ENCODE measurements at regions not wholly inside any gene's neighbourhood (a gene's known extent, or its start where the extent isn't known, plus 50 kb on each side); places are given as distances from the start of the nearest gene placed in this dataset.

DNA sequence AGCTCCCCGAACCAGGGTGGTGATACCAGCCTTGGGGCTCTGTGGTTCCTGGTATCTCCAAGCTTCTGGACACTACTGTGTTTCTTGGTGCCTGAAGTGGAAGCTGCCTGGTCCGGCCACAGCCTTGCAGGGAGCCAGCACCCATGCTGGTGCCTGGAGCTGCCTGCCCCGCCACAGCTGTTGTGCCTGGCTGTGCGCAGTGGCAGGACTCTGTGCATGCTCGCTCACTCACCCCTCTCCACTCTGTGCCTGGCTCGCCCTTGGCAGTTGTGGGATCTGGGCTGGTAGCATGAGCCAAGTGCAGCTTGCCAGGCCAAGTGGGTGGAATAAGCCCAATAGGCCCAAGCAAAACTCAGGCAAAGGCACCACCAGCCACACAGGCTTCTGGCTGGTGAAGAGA is 1225.3 kb downstream of the SLITRK5 start:
- Histone ChIP-seq H4K20me1 (ENCODE audit: insufficient read depth, low read length) (no peaks in the 10 kb centered on the region), H3K9me3 (ENCODE audit: insufficient read depth, low read length) (no peaks in the 10 kb centered on the region), H3K79me2 (ENCODE audit: low read length) (no peaks in the 10 kb centered on the region), H3K27ac (ENCODE audit: low read length) (no peak overlapping the region), H2AFZ (ENCODE audit: low read depth, low read length) (no peak overlapping the region; the same call in 1 of the 2 replicates), H3K4me3 (ENCODE audit: low read length) (no peak overlapping the region), H3K4me1 (ENCODE audit: low read length) (no peaks in the 10 kb centered on the region), H3K9ac (ENCODE audit: low read length) (no peak overlapping the region), H3K36me3 (replicated peaks; ENCODE audit: low read depth, low read length) (no peaks in the 10 kb centered on the region), H3K27me3 (ENCODE audit: low read depth, low read length) (no peaks in the 10 kb centered on the region), H3K4me2 (ENCODE audit: low read length) (no peak overlapping the region)
- TF ChIP-seq EZH2phosphoT487 (IDR thresholded peaks at IDR 0.05; ENCODE audit: low read depth) = no peak
- TF ChIP-seq, protein P1, sequence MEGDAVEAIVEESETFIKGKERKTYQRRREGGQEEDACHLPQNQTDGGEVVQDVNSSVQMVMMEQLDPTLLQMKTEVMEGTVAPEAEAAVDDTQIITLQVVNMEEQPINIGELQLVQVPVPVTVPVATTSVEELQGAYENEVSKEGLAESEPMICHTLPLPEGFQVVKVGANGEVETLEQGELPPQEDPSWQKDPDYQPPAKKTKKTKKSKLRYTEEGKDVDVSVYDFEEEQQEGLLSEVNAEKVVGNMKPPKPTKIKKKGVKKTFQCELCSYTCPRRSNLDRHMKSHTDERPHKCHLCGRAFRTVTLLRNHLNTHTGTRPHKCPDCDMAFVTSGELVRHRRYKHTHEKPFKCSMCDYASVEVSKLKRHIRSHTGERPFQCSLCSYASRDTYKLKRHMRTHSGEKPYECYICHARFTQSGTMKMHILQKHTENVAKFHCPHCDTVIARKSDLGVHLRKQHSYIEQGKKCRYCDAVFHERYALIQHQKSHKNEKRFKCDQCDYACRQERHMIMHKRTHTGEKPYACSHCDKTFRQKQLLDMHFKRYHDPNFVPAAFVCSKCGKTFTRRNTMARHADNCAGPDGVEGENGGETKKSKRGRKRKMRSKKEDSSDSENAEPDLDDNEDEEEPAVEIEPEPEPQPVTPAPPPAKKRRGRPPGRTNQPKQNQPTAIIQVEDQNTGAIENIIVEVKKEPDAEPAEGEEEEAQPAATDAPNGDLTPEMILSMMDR (IDR thresholded peaks at IDR 0.05; ENCODE audit: low read depth, low read length) = no peak

DNA sequence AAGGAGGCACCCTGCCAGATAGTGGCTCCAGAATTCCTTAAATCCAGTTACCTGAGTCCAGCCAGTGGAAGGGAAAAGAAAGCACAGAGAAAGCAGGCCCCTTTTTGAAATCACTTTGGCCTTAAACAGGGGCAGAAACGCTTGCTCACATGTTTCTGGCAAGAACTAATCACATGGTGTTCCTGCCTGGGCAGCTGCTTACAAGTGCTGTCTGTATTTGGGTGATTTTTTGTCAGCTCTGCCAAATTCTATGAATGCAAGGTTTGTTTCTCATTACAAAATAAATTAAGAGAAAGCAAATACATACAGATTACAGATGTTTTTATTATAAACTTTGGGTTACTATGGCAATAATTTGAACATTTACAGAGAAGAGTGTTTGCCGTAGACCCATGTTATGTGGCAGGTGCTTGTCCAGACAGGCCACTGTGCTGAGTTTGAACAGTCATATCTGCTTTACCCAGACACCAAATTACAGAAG is 1237.8 kb downstream of the SLITRK5 start:
- Histone ChIP-seq H3K4me1 (ENCODE audit: low read length) (peaks cover 13% of the 10 kb centered on the region), H3K9ac (ENCODE audit: low read length) (no peak overlapping the region), H2AFZ (ENCODE audit: low read depth, low read length) (peak overlapping the region; percentile 52), H3K4me2 (ENCODE audit: low read length) (peak overlapping the region; percentile 21), H3K9me3 (ENCODE audit: insufficient read depth, low read length) (no peaks in the 10 kb centered on the region), H3K79me2 (ENCODE audit: low read length) (no peaks in the 10 kb centered on the region), H4K20me1 (ENCODE audit: insufficient read depth, low read length) (no peaks in the 10 kb centered on the region), H3K36me3 (replicated peaks; ENCODE audit: low read depth, low read length) (no peaks in the 10 kb centered on the region), H3K4me3 (ENCODE audit: low read length) (no peak overlapping the region), H3K27me3 (ENCODE audit: low read depth, low read length) (no peaks in the 10 kb centered on the region), H3K27ac (ENCODE audit: low read length) (peak overlapping the region; percentile 39)
- TF ChIP-seq EZH2phosphoT487 (IDR thresholded peaks at IDR 0.05; ENCODE audit: low read depth) = no peak
- TF ChIP-seq, protein P1 (IDR thresholded peaks at IDR 0.05; ENCODE audit: low read depth, low read length) = no peak

DNA sequence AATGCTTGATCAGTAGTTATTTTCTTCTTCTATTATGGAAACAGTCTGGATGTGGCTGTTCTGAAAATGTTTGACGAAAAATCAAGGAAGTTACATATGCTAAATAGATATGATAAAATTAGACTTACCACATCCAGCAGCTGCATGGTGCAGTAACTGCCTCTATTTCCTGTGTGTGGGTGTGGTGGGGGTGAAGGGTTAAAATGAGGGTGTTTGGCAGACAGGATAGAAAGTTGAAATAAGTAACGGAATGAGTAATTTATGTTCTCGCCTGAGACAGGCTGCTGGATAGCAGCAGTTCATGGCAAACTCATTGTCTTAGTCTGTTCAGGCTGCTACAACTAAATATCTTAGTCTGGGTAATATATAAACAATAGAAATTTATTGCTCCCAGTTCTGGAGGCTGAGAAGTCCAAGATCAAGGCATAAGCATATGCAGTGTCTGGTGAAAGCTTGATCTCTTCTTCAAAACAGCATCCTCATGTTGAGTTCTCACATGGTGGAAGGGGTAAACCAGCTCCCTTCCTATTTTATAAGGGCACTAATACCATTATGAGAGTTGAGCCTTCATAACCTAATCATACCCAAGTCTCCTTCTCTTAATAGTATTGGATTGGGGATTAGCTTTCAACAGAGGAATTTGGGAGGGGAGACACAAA is 1248.9 kb downstream of the SLITRK5 start:
- Histone ChIP-seq H3K36me3 (replicated peaks; ENCODE audit: low read depth, low read length) (peaks cover 2% of the 10 kb centered on the region), H3K79me2 (ENCODE audit: low read length) (no peaks in the 10 kb centered on the region), H4K20me1 (ENCODE audit: insufficient read depth, low read length) (no peaks in the 10 kb centered on the region), H2AFZ (ENCODE audit: low read depth, low read length) (0 out of 2 replicates have a peak overlapping the region, but pooled peaks have one; percentile 18), H3K27ac (ENCODE audit: low read length) (no peak overlapping the region; the same call in 1 of the 2 replicates), H3K4me3 (ENCODE audit: low read length) (no peak overlapping the region), H3K27me3 (ENCODE audit: low read depth, low read length) (no peaks in the 10 kb centered on the region), H3K4me1 (ENCODE audit: low read length) (peaks cover 11% of the 10 kb centered on the region), H3K9me3 (ENCODE audit: insufficient read depth, low read length) (no peaks in the 10 kb centered on the region), H3K4me2 (ENCODE audit: low read length) (peak overlapping the region; percentile 26; the same call in 1 of the 2 replicates), H3K9ac (ENCODE audit: low read length) (no peak overlapping the region)
- TF ChIP-seq EZH2phosphoT487 (IDR thresholded peaks at IDR 0.05; ENCODE audit: low read depth) = no peak
- TF ChIP-seq, protein P1 (IDR thresholded peaks at IDR 0.05; ENCODE audit: low read depth, low read length) = no peak

DNA sequence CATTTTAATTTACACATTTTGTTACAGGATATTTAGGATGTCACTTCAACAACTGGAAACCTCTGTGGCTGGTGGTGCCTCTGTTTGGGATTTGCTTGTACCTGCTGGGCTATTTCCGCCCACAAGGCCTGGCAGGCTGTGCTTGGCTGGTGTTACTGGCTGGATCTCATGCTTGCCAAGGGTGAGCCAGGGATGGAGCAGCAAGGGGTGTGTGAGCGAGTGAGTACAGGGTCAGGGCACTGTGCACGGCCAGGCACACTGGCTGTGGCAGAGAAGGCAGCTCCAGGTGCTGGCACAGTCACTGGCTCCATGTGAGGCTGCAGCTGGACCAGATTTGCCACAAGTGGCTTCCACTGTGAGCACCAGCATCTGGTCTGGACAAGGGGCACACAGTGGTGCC is 1254.8 kb downstream of the SLITRK5 start:
- Histone ChIP-seq H3K4me3 (ENCODE audit: low read length) (no peak overlapping the region), H3K79me2 (ENCODE audit: low read length) (no peaks in the 10 kb centered on the region), H3K27me3 (ENCODE audit: low read depth, low read length) (no peaks in the 10 kb centered on the region), H3K9me3 (ENCODE audit: insufficient read depth, low read length) (peaks cover 6% of the 10 kb centered on the region; the same call in 1 of the 2 replicates), H4K20me1 (ENCODE audit: insufficient read depth, low read length) (no peaks in the 10 kb centered on the region), H3K9ac (ENCODE audit: low read length) (no peak overlapping the region), H3K4me2 (ENCODE audit: low read length) (no peak overlapping the region), H3K36me3 (replicated peaks; ENCODE audit: low read depth, low read length) (peaks cover 11% of the 10 kb centered on the region), H3K27ac (ENCODE audit: low read length) (no peak overlapping the region), H2AFZ (ENCODE audit: low read depth, low read length) (no peak overlapping the region), H3K4me1 (ENCODE audit: low read length) (no peaks in the 10 kb centered on the region)
- no peak for TF ChIP-seq EZH2phosphoT487 (IDR thresholded peaks at IDR 0.05; ENCODE audit: low read depth)
- TF ChIP-seq, protein P1 (IDR thresholded peaks at IDR 0.05; ENCODE audit: low read depth, low read length) = no peak

All from OCI-LY3 (cell line).